AG10803 (cell line): ENCODE measurements at regions not wholly inside any gene's neighbourhood (a gene's known extent, or its start where the extent isn't known, plus 50 kb on each side); places are given as distances from the start of the nearest gene placed in this dataset.

Experiments
- DNase-seq: peaks from one replicate; pipeline ENCODE4 v3.0.0; 2010; ENCODE audit warnings: low read depth
- H3K4me3 ChIP-seq: 2 replicates; pipeline ENCODE4 v1.5.1; 2011; ENCODE audit warnings: mild to moderate bottlenecking, low read length, control low read depth
- TF ChIP-seq, protein P1 (sequence below): conservative IDR thresholded peaks from 2 replicates; pipeline ENCODE4 v1.5.1; 2011; ENCODE audit warnings: mild to moderate bottlenecking, low read length, control low read depth, inconsistent platforms

DNA sequence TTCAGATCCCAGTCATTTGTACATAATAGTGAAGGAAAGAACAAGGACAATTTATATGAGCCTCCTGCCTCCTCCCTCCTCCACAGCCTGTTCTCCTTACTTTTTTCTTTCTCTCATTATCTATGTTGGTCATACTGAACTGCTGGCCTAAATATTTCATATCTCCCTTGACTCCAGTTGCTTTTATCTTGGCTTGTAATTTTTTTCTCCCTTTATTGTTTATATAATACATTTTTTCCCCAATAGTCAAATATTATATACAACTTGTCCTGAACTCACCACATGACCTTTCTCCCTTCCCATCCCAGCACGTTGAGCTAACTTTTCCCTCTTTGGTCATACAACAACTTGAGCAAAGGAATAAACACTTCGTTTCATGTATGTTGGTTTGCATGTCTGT is 752.1 kb downstream of the LTN1 start:
- TF ChIP-seq, protein P1, sequence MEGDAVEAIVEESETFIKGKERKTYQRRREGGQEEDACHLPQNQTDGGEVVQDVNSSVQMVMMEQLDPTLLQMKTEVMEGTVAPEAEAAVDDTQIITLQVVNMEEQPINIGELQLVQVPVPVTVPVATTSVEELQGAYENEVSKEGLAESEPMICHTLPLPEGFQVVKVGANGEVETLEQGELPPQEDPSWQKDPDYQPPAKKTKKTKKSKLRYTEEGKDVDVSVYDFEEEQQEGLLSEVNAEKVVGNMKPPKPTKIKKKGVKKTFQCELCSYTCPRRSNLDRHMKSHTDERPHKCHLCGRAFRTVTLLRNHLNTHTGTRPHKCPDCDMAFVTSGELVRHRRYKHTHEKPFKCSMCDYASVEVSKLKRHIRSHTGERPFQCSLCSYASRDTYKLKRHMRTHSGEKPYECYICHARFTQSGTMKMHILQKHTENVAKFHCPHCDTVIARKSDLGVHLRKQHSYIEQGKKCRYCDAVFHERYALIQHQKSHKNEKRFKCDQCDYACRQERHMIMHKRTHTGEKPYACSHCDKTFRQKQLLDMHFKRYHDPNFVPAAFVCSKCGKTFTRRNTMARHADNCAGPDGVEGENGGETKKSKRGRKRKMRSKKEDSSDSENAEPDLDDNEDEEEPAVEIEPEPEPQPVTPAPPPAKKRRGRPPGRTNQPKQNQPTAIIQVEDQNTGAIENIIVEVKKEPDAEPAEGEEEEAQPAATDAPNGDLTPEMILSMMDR = no peak
- no peak for DNase-seq
- H3K4me3 ChIP-seq = no peak overlapping the region

DNA sequence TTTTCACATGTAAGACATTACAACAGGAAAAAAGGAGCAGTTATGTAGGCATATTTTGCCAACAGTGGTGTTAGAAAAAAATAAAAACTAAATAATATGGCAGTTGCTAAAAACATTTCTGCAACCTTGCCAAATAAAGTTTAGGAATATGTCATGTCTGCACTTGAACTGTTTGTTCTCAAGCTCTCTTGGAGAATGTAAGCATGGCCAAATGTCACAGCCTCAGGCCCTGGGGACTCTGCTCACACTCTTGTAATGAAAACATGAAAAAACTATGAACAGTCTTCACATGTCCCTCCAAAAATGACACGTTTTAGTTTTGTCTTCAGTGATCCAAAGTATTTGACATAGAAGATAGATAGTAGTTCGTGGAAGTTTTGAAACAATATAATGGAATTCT is 753.3 kb downstream of the LTN1 start:
- DNase-seq = no peak
- no peak overlapping the region for H3K4me3 ChIP-seq
- TF ChIP-seq, protein P1 = no peak

DNA sequence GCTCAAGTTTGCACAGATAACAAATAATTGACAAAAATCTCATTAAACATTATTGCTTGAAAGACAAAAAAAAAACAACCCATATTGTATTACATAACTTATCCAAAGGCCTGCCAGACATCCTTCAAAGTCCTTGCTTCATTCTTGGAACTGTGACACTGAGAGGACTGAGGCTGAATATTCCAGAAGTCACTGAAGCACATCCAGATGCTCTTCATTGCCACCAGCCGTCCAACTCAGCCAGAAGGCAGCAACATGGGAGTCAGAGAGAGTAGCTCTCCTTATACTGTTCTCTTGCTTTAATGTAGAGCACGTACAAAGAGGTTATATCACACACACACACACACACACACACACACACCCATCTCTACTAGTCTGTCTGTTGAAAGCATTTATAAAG is 755.0 kb downstream of the LTN1 start:
- TF ChIP-seq, protein P1 = no peak
- no peak overlapping the region for H3K4me3 ChIP-seq
- DNase-seq = peak; percentile 47

DNA sequence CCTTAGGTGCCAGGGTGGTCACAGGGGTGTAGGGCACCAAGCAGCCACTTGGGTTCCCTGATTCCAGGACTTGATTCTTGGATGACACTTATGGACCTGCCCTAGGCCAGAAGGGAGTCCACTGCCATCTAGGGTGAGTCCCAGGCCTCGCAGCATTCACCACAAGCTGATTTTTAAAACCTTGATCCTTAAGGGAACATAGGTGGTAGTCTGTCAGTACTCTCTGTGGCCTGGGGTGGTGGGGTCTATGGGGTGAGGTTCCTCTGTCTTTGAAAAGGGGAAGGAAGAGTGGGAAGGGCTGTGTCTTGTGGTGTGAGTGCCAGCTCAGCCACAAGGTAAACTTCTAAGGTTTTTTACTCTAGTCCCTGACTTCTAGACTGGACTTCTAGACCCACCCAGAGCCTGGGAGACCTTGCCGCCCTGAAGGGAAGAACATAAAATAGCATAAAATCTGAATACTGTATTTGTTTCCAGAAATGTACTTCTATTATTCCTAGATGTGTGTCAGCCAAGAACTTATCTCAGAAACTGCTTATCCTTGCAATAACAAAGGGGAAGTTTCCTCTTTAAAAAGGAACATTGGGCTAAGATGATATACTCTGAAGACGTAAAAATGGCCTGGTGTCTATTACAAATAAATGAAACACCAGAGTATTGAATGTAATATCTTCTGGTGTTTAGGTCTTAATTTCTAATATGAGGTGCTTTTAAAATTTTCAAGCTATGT is 757.3 kb downstream of the LTN1 start:
- H3K4me3 ChIP-seq = no peak overlapping the region
- TF ChIP-seq, protein P1 = peak; percentile 6; the same call in 1 of the 2 replicates
- DNase-seq = no peak

DNA sequence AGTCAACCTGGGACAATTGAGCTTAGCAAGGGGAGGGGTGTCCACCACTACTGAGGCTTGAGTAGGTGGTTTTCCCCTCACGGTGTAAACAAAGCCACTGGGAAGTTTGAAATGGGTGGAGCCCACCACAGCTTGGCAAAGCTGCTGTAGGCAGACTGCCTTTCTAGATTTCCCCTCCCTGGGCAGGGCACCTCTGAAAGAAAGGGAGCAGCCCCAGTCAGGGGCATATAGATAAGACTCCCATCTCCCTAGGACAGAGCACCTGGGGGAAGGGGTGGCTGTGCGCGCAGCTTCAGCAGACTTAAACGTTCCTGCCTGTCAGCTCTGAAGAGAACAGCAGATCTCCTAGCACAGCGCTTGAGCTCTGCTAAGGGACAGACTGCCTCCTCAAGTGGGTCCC is 758.4 kb downstream of the LTN1 start:
- TF ChIP-seq, protein P1 = no peak
- DNase-seq = no peak
- no peak overlapping the region for H3K4me3 ChIP-seq

DNA sequence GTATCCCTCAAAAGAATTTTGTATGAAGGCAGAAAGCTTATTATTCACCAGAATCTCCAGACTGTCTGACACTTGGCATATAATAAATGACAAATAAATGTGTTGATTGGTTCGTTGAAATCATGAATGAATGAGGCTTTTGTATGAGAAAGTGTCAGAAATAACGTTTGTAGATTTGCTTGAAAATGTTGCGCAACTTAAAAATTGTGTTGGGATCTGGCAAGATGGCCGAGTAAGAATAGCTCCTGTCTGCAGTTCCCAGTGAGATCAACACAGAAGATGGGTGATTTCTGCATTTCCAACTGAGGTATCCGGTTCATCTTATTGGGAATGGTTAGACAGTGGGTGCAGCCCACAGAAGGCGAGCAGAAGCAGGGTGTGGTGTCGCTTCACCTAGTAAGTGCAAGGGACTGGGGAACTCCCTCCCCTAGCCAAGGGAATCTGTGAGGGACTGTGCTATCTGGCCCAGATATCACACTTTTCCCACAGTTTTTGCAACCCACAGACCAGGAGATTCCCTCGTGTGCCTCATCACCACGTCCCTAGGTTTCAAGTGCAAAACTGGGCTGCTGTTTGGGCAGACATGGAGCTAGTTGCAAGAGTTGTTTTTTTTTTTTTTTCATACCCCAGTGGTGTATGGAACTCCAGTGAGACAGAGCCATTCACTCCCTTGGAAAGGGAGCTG is 759.0 kb downstream of the LTN1 start:
- no peak overlapping the region for H3K4me3 ChIP-seq
- no peak for DNase-seq
- TF ChIP-seq, protein P1 = no peak

DNA sequence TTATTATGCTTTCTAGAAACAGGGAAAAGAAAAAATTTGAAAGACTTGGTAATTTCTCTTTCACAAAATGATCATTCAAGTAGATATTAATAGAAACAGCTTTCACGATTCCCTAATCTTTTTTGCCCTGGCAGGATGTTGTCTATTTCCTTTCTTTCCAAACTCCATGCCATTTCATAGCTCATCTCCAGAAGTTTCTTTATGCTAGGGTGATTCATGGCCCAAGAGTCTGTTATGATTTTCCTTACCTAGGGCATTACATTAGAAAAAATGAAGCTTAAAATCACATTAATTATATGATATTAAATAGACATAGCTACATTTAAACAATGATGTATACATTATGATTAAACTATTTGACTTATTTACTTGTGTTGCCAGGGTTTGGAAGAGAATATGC is 762.1 kb downstream of the LTN1 start:
- H3K4me3 ChIP-seq = no peak overlapping the region
- TF ChIP-seq, protein P1 = no peak
- DNase-seq = peak; percentile 30
